BE2C (cell line): ENCODE measurements at regions not wholly inside any gene's neighbourhood (a gene's known extent, or its start where the extent isn't known, plus 50 kb on each side); places are given as distances from the start of the nearest gene placed in this dataset.

Source experiments
- DNase-seq: peaks from one replicate; pipeline ENCODE4 v3.0.0-alpha.2; 2020
- H3K27me3 ChIP-seq: fragments of 250-450 bp; sonication (Bioruptor Pico); 2 replicates; pipeline ENCODE4 v1.5.1; 2020; ENCODE audit warnings: mild to moderate bottlenecking
- H3K36me3 ChIP-seq: fragments of 250-450 bp; sonication (Bioruptor Pico); 2 replicates; pipeline ENCODE4 v1.5.1; 2020; ENCODE audit warnings: mild to moderate bottlenecking
- H3K4me1 ChIP-seq: fragments of 250-450 bp; sonication (Bioruptor Pico); 2 replicates; pipeline ENCODE4 v1.5.1; 2020
- H3K4me3 ChIP-seq: 2 replicates; pipeline ENCODE4 v1.5.1; 2011; ENCODE audit warnings: low read depth, low read length
- H3K9me3 ChIP-seq: fragments of 250-450 bp; sonication (Bioruptor Pico); 2 replicates; pipeline ENCODE4 v1.5.1; 2020
- TF ChIP-seq, protein P1 (sequence below): IDR thresholded peaks from 2 replicates; pipeline ENCODE4 v1.5.1; 2012; ENCODE audit warnings: mild to moderate bottlenecking, low read depth, low read length

- TF ChIP-seq, protein P1, sequence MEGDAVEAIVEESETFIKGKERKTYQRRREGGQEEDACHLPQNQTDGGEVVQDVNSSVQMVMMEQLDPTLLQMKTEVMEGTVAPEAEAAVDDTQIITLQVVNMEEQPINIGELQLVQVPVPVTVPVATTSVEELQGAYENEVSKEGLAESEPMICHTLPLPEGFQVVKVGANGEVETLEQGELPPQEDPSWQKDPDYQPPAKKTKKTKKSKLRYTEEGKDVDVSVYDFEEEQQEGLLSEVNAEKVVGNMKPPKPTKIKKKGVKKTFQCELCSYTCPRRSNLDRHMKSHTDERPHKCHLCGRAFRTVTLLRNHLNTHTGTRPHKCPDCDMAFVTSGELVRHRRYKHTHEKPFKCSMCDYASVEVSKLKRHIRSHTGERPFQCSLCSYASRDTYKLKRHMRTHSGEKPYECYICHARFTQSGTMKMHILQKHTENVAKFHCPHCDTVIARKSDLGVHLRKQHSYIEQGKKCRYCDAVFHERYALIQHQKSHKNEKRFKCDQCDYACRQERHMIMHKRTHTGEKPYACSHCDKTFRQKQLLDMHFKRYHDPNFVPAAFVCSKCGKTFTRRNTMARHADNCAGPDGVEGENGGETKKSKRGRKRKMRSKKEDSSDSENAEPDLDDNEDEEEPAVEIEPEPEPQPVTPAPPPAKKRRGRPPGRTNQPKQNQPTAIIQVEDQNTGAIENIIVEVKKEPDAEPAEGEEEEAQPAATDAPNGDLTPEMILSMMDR = no peak
- DNase-seq = no peak
- Histone ChIP-seq H3K4me1 (0 out of 2 replicates have a peak, but pooled peaks cover 4% of the 10 kb centered on the region), H3K27me3 (no peaks in the 10 kb centered on the region), H3K4me3 (no peak overlapping the region; the same call in 1 of the 2 replicates), H3K9me3 (no peaks in the 10 kb centered on the region), H3K36me3 (no peaks in the 10 kb centered on the region)
Observed at GRCh38 chr6:44003345-44004061, 123.7 kb downstream of the MRPL14 start.

DNA sequence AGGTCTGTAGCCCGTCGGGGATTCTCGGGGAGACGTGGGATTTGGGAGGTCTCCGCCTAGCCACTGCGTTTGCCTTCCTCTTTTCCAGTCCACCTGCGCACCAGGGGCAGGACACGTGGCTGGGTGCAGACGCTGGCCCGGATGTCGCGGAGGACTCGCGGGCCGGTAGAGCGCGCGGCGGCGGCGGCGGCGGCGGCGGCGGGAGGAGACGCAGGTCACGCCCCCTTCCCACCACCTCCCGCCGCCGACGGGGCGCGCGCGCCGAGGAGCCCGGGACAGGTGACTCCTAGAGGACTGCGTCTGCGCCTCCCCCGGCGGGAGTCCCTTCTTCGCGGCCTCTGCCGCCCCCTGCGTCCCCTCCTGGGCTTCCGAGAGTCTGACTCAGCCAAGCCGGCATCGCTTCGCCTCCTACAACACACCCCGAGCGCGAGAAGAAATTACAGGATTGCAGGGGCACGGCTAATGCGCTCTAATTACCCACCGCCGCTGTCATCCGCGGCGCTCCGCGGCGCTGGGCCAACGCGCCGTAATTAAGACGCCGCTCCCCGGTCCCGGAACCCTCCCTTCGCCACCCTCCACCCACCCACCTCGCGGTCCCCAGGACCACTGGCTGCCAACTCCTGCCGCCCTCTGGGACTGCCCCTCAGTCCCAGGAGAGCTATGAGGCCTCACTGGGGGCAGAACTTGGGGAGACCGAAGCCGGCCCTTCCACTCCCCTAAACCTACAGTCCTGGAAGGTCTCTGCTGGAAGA, 124.5 kb downstream of the MRPL14 start:
- DNase-seq = peak; percentile 61
- Histone ChIP-seq H3K27me3 (no peaks in the 10 kb centered on the region), H3K36me3 (no peaks in the 10 kb centered on the region), H3K9me3 (no peaks in the 10 kb centered on the region), H3K4me1 (0 out of 2 replicates have a peak, but pooled peaks cover 4% of the 10 kb centered on the region), H3K4me3 (peak overlapping the region; percentile 41)
- TF ChIP-seq, protein P1 = peak; percentile 18; the same call in 1 of the 2 replicates

- TF ChIP-seq, protein P1 = no peak
- Histone ChIP-seq H3K36me3 (no peaks in the 10 kb centered on the region), H3K27me3 (no peaks in the 10 kb centered on the region), H3K4me1 (peaks cover 6% of the 10 kb centered on the region), H3K9me3 (no peaks in the 10 kb centered on the region), H3K4me3 (no peak overlapping the region)
- no peak for DNase-seq
Observed at GRCh38 chr6:44002067-44002592, 125.1 kb downstream of the MRPL14 start.

DNA sequence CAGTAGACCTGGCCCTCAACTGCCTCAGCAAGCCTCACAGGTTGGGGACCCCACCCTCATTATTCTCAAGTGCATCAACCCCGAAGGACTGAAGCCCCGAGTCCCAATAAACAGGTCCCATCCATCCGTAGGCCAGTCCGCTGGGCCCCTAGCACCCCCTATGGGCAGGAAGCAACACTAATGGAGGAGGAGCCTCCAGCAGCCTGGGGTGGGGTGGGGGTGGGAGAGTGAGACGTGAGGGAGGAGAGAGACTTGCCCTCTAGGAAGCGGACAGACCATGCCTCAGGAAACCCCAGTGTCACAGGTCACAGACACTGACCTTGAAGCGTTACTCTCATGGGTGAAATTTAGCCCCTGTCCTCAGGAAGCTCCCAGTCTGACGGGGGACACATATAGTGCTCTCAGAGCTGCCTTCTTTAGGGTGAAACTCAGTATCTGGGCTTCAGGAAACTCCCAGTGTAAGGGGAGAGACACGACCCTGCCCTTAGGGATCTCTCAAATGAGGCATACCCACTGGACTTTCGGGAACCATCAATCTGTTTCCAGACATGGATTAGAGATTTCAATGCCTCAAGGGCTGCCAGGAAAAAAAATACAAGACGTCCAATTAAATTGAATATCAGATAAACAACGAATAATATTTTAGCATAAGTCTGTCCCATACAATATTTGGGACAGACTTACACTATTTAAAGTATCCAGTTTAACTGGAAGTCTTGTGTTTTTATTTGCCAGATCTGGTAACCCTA, 125.8 kb downstream of the MRPL14 start:
- Histone ChIP-seq H3K27me3 (no peaks in the 10 kb centered on the region), H3K4me1 (peaks cover 13% of the 10 kb centered on the region), H3K9me3 (no peaks in the 10 kb centered on the region), H3K4me3 (no peak overlapping the region), H3K36me3 (no peaks in the 10 kb centered on the region)
- TF ChIP-seq, protein P1 = peak; percentile 35
- DNase-seq = no peak

GRCh38 chr6:44000164-44000842, 126.9 kb downstream of the MRPL14 start:
- DNase-seq = no peak

More at GRCh38 chr6:44000164-44000842, 126.9 kb downstream of the MRPL14 start:
- TF ChIP-seq, protein P1 = no peak
- no peaks in the 10 kb centered on the region for H3K9me3 ChIP-seq
- peaks cover 13% of the 10 kb centered on the region for H3K4me1 ChIP-seq
- H3K27me3 ChIP-seq = no peaks in the 10 kb centered on the region
- H3K4me3 ChIP-seq = no peak overlapping the region
- H3K36me3 ChIP-seq = no peaks in the 10 kb centered on the region
